ENCODE measurements at regions not wholly inside any gene's neighbourhood (a gene's known extent, or its start where the extent isn't known, plus 50 kb on each side); places are given as distances from the start of the nearest gene placed in this dataset.

- H3K4me1 ChIP-seq, result no peaks in the 10 kb centered on the region
- no peak overlapping the region for H3K4me3 ChIP-seq
- TF ChIP-seq CTCF (IDR thresholded peaks at IDR 0.05) (no peak), EP300 (IDR thresholded peaks at IDR 0.05) (no peak), POLR2A (IDR thresholded peaks at IDR 0.05) (no peak), POLR2AphosphoS5 (IDR thresholded peaks at IDR 0.05) (no peak)
- no peak overlapping the region for H3K27ac ChIP-seq
- WGBS, 5 donors, result 91 to 99% (median 96%) methylated on average over 2 of the region's 2 CpGs
- no peaks in the 10 kb centered on the region for H3K9me3 ChIP-seq
- intact Hi-C loops (cut with DNase I; ENCODE audit: low total_unique reads), result no loop called here
- H3K27me3 ChIP-seq, result no peaks in the 10 kb centered on the region
- DNase-seq, result no peak
- H3K36me3 ChIP-seq, result no peaks in the 10 kb centered on the region
These were observed 788.5 kb downstream of the DTWD2 start for GRCh38 chr5:118199801-118200200.

GRCh38 chr5:118196229-118196628, 792.1 kb downstream of the DTWD2 start:
- Histone ChIP-seq H3K27ac (no peak overlapping the region), H3K9me3 (no peaks in the 10 kb centered on the region), H3K36me3 (no peaks in the 10 kb centered on the region), H3K27me3 (no peaks in the 10 kb centered on the region), H3K4me1 (no peaks in the 10 kb centered on the region), H3K4me3 (no peak overlapping the region)
- DNase-seq, result no peak
- intact Hi-C loops (cut with DNase I; ENCODE audit: low total_unique reads), result no loop called here
- TF ChIP-seq EP300 (IDR thresholded peaks at IDR 0.05) (no peak), POLR2AphosphoS5 (IDR thresholded peaks at IDR 0.05) (no peak), CTCF (IDR thresholded peaks at IDR 0.05) (no peak)
- WGBS, 5 donors, result 80 to 93% (median 84%) methylated on average over 2 of the region's 2 CpGs

- H3K4me3 ChIP-seq, result no peak overlapping the region
- TF ChIP-seq EP300 (IDR thresholded peaks at IDR 0.05), result no peak
- TF ChIP-seq POLR2AphosphoS5 (IDR thresholded peaks at IDR 0.05), result no peak
- TF ChIP-seq POLR2A (IDR thresholded peaks at IDR 0.05), result no peak
- no peak for TF ChIP-seq CTCF (IDR thresholded peaks at IDR 0.05)
- DNase-seq, result peak in 1 of 2 donors; percentile 9
- H3K36me3 ChIP-seq, result no peaks in the 10 kb centered on the region
- 42 to 57% (median 47%) methylated on average over 4 of the region's 4 CpGs for WGBS, 5 donors
- no peaks in the 10 kb centered on the region for H3K9me3 ChIP-seq
- H3K4me1 ChIP-seq, result no peaks in the 10 kb centered on the region
- H3K27ac ChIP-seq, result no peak overlapping the region
- intact Hi-C loops (cut with DNase I; ENCODE audit: low total_unique reads), result no loop called here
- no peaks in the 10 kb centered on the region for H3K27me3 ChIP-seq
These were observed 793.1 kb downstream of the DTWD2 start for GRCh38 chr5:118195211-118195610.

- Histone ChIP-seq H3K4me1 (no peaks in the 10 kb centered on the region), H3K9me3 (no peaks in the 10 kb centered on the region), H3K27me3 (no peaks in the 10 kb centered on the region), H3K36me3 (no peaks in the 10 kb centered on the region), H3K4me3 (no peak overlapping the region), H3K27ac (no peak overlapping the region)
- TF ChIP-seq POLR2AphosphoS5 (IDR thresholded peaks at IDR 0.05) (no peak), CTCF (IDR thresholded peaks at IDR 0.05) (no peak), EP300 (IDR thresholded peaks at IDR 0.05) (no peak), POLR2A (IDR thresholded peaks at IDR 0.05) (no peak)
- 69 to 89% (median 71%) methylated on average over 2 of the region's 2 CpGs for WGBS, 5 donors
- no peak for DNase-seq
- intact Hi-C loops (cut with DNase I; ENCODE audit: low total_unique reads), result no loop called here
These were observed 795.0 kb downstream of the DTWD2 start for GRCh38 chr5:118193194-118193905.
